Heart right ventricle (tissue), 16 donors: ENCODE measurements at regions not wholly inside any gene's neighbourhood (a gene's known extent, or its start where the extent isn't known, plus 50 kb on each side); places are given as distances from the start of the nearest gene placed in this dataset.
A peak's percentile ranks its signal among the peaks of the same experiment; 100 is the strongest.

Experiments
- ATAC-seq, 8 donors: fragments of 200-7000 bp; cut with Tn5 transposase; one replicate each; pipeline ENCODE4 v1.9.1; 2020; ENCODE audit warnings: mild to moderate bottlenecking in 8 of 8, moderate library complexity in 8 of 8, moderate number of reproducible peaks in 1 of 8
- DNase-seq, 2 donors: peaks; one replicate each; pipeline ENCODE4 v3.0.0-alpha.2; 2020
- H3K27ac ChIP-seq, 10 donors: fragments of 200-600 bp; sonication (generic) in 2 of 10; one replicate each; pipeline versions ENCODE4 v1.5.0 to v1.8.0; 2020 to 2022; ENCODE audit warnings: mild to moderate bottlenecking in 3 of 10
- H3K27me3 ChIP-seq, 7 donors: fragments of 200-600 bp; one replicate each; pipeline ENCODE4 v1.8.0; 2021 to 2022; ENCODE audit warnings: mild to moderate bottlenecking in 2 of 7
- H3K36me3 ChIP-seq, 9 donors: fragments of 200-600 bp; sonication (generic) in 1 of 9; one replicate each; pipeline versions ENCODE4 v1.5.0 to v1.8.0; 2020 to 2022; ENCODE audit warnings: mild to moderate bottlenecking in 2 of 9
- H3K4me1 ChIP-seq, 9 donors: fragments of 200-600 bp; sonication (generic) in 1 of 9; one replicate each; pipeline versions ENCODE4 v1.5.0 to v1.8.0; 2020 to 2022; ENCODE audit warnings: mild to moderate bottlenecking in 4 of 9
- H3K4me3 ChIP-seq, 10 donors: fragments of 200-600 bp; sonication (generic) in 2 of 10; one replicate each; pipeline versions ENCODE4 v1.5.0 to v1.8.0; 2020 to 2022; ENCODE audit warnings: mild to moderate bottlenecking in 7 of 10, moderate library complexity in 2 of 10
- H3K9me3 ChIP-seq, 11 donors: fragments of 200-600 bp in 10 of 11; sonication (generic) in 2 of 11; one replicate each; pipeline versions ENCODE4 v1.5.0 to v1.8.0; 2013 to 2022; ENCODE audit warnings: mild to moderate bottlenecking in 2 of 11, control low read depth in 1 of 11, moderate library complexity in 1 of 11
- WGBS, 2 donors: extraction: QIAGEN DNeasy Blood & Tissue Kit; methylation state at CpG; one replicate each; pipeline ENCODE4 v1.1.7; 2013; ENCODE audit warnings: inconsistent platforms in 1 of 2; 5-methylcytosine and 5-hydroxymethylcytosine counted together
- intact Hi-C, 10 donors: fragments of 100-400 bp; cut with DNase I; formaldehyde crosslinking; loops; one replicate each; pipeline versions ENCODE4 v1.11.1 to v1.14.2; 2022
- TF ChIP-seq, protein P1 (sequence below), 9 donors: fragments of 200-600 bp; sonication (generic) in 2 of 9; IDR thresholded peaks; one replicate each; pipeline versions ENCODE4 v1.5.0 to v1.8.0; 2021 to 2022; ENCODE audit warnings: antibody characterized with exemption in 9 of 9, mild to moderate bottlenecking in 5 of 9, moderate library complexity in 1 of 9
- donor health status: Arrhythmogenic right ventricular cardiomyopathy.
- donor health status: ischemic (EF 13 %, LVEDD 7.1; RV severe dilation, severe dysfunction).
- donor health status: healthy with polysubstance abuse.
- donor health status: DM: no; HTN: yes; CAD: no.
- donor health status: DM: no; HTN: no; CAD: no.
- donor health status: ischemic (EF 25% LVEDD 6.9; RV normal size, moderate dysfunction).
- donor health status: ischemic (EF 25% LVEDD 5.7; RV mildly dilated, moderate dysfunction).
- donor health status: healthy.
- donor health status: DM: yes; HTN: yes; CAD: no.
- donor health status: Ischemic cardiomyopathy.
- donor health status: ischemic (EF 35%, LVEDD 5.7; RV mildly dilated, moderate dysfunction).
- donor health status: nonischemic (EF 11% LVEDD 7.7; RV severe dilation, severe dysfunction).
- donor health status: DM: yes; HTN: yes; CAD: no.
- donor health status: PGD.
- donor health status: ischemic (EF 29% LVEDD 5.4; RV normal size, mild dysfunction).
- donor health status: nonischemic (EF 23%, LVEDD 6.1; RV moderate dilation, normal function).

- Histone ChIP-seq H3K9me3 (no peaks in the 10 kb centered on the region), H3K36me3 (no peaks in the 10 kb centered on the region), H3K4me3 (no peak overlapping the region), H3K27ac (no peak overlapping the region), H3K27me3 (no peaks in the 10 kb centered on the region), H3K4me1 (peaks cover 0 to 4% (median 0%) of the 10 kb centered on the region in 9 donors)
- DNase-seq, result no peak
- intact Hi-C loops, result no loop called here
- ATAC-seq, result no peak
- WGBS, 2 donors, result 13 to 26% methylated on average over 1 of the region's 1 CpG
- TF ChIP-seq, protein P1, sequence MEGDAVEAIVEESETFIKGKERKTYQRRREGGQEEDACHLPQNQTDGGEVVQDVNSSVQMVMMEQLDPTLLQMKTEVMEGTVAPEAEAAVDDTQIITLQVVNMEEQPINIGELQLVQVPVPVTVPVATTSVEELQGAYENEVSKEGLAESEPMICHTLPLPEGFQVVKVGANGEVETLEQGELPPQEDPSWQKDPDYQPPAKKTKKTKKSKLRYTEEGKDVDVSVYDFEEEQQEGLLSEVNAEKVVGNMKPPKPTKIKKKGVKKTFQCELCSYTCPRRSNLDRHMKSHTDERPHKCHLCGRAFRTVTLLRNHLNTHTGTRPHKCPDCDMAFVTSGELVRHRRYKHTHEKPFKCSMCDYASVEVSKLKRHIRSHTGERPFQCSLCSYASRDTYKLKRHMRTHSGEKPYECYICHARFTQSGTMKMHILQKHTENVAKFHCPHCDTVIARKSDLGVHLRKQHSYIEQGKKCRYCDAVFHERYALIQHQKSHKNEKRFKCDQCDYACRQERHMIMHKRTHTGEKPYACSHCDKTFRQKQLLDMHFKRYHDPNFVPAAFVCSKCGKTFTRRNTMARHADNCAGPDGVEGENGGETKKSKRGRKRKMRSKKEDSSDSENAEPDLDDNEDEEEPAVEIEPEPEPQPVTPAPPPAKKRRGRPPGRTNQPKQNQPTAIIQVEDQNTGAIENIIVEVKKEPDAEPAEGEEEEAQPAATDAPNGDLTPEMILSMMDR (IDR thresholded peaks at IDR 0.05), result no peak
Measured at GRCh38 chr2:228847684-228848083, 423.4 kb downstream of the PID1 start.

- peak in 3 of 8 donors; percentile 49 to 81 (median 67) for ATAC-seq
- Histone ChIP-seq H3K9me3 (no peaks in the 10 kb centered on the region), H3K27me3 (no peaks in the 10 kb centered on the region), H3K4me3 (no peak overlapping the region), H3K4me1 (peaks cover 0 to 4% (median 0%) of the 10 kb centered on the region in 9 donors), H3K27ac (no peak overlapping the region), H3K36me3 (no peaks in the 10 kb centered on the region)
- intact Hi-C loops, result no loop called here
- no peak for DNase-seq
- 43 to 66% methylated on average over 2 of the region's 2 CpGs for WGBS, 2 donors
- TF ChIP-seq, protein P1 (IDR thresholded peaks at IDR 0.05), result no peak
Measured at GRCh38 chr2:228846161-228846560, 424.9 kb downstream of the PID1 start.

DNA sequence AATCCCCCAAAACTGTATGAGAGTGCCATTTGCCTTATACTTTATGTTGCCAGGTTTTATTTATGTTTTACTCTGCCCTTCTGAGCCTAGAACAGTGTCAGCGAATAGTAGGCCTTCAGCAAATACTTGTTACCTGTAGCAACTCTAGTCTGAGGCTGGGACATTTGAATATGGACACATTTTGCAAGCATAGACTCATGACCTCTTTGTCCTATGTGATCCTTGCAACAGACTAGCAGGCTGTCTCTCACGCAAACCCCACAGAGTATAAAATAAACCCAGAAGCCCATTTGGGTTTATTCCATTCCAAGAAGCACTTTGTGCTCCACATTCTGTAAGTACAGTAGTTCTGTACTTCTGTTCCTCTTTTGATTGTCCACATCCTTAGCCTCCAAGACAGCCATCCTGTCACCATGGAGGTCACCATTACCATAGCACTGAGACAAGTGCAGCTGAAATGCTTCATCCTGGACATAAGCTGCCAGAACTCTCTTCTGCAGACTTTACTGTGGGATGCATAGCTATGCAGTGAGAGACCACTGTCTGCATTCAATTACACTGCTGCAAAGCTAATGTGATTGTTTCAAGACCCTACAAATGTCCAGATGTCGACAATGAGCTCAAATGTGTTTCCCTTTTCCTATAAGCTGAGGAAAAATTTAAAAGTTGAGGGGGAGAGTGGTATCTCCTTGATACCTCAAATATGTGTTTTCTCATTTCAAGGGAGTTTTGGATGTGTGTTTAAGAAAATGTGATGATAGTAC is 425.7 kb downstream of the PID1 start:
- intact Hi-C loops, result no loop called here
- no peaks in the 10 kb centered on the region for H3K36me3 ChIP-seq
- TF ChIP-seq, protein P1 (IDR thresholded peaks at IDR 0.05), result no peak
- ATAC-seq (no peak), DNase-seq (no peak)
- H3K4me1 ChIP-seq, result peaks cover 0 to 4% (median 0%) of the 10 kb centered on the region in 9 donors
- 75 to 81% methylated on average over 3 of the region's 3 CpGs for WGBS, 2 donors
- H3K27ac ChIP-seq, result no peak overlapping the region
- no peaks in the 10 kb centered on the region for H3K9me3 ChIP-seq
- H3K27me3 ChIP-seq, result no peaks in the 10 kb centered on the region
- H3K4me3 ChIP-seq, result no peak overlapping the region

DNA sequence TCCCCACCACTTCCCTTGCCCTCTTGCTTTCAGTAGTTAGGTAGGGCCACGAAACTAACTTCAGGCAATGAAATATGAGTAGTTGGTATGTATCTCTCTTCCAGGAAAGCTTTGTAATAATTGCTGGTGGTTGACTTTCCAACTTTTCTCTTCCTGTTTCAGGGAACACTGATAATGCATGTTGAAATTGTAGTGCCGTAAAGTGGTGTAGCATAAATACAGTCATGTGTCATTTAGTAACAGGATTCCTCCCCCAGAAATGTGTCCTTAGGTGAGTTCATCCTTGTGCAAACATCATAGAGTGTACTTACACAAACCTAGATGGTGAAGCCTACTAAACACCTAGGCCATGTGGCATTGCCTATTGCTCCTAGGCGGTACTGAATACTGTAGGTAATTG is 429.2 kb downstream of the PID1 start:
- 71 to 79% methylated on average over 3 of the region's 3 CpGs for WGBS, 2 donors
- no peaks in the 10 kb centered on the region for H3K9me3 ChIP-seq
- DNase-seq (no peak), ATAC-seq (peak in 2 of 8 donors; percentile 19 to 29)
- TF ChIP-seq, protein P1 (IDR thresholded peaks at IDR 0.05), result no peak
- peaks cover 0 to 2% (median 0%) of the 10 kb centered on the region in 9 donors for H3K4me1 ChIP-seq
- no peak overlapping the region for H3K4me3 ChIP-seq
- H3K36me3 ChIP-seq, result no peaks in the 10 kb centered on the region
- intact Hi-C loops, result loop anchor here in 1 of 10 donors (2.0 kb wide), 1 partner anchor 71 kb away; no protein-coding TSS in a partner anchor
- H3K27me3 ChIP-seq, result no peaks in the 10 kb centered on the region
- H3K27ac ChIP-seq, result peak overlapping the region in 6 of 10 donors; percentile 3 to 47 (median 20)
